NCI-H2081 (cell line): ENCODE measurements at regions not wholly inside any gene's neighbourhood (a gene's known extent, or its start where the extent isn't known, plus 50 kb on each side); places are given as distances from the start of the nearest gene placed in this dataset.

Experiments used
- DNase-seq, 2 experiments: peaks; one replicate each; lab custom pipeline; 2025; lab: John Stamatoyannopoulos, UW

DNA sequence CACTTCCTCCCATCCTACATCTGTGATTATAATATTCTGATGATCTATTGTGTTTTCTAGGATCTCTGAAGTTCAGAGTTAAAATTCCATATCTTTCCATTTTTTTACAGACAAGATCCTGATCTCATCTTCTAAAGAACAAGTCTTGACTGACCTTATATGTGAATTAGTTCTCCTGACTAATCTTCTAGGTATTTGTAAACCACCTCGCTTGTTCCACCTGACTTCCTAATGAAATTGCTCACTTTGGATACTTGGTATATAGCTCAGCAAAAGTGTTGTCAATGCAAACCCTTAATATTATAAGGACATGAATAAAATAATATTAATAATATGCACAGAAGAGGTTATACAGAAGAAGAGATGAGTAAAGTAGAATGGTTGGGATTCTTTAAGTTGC lies 68.2 kb upstream of the NR4A3 start:
- DNase-seq = no peak

DNA sequence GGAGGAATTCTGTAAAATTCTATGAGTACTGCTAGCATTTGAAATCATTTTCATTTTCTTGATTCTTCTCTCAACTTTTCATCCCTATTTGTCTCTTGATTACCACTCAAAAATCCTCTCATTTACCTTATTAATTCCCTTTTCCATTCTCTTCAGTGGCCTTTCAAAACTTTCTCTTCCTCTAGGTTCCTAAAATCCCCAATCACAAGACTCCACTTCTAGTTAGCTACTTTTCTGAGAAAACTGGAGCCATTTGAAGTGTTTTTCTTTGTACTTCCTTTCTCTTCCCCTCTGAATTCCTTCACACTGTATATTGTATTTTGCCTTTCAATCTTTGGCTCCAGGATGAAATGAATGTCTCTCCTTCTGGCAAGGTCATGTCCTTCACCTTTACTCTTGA lies 61.3 kb upstream of the NR4A3 start:
- DNase-seq = no peak

DNA sequence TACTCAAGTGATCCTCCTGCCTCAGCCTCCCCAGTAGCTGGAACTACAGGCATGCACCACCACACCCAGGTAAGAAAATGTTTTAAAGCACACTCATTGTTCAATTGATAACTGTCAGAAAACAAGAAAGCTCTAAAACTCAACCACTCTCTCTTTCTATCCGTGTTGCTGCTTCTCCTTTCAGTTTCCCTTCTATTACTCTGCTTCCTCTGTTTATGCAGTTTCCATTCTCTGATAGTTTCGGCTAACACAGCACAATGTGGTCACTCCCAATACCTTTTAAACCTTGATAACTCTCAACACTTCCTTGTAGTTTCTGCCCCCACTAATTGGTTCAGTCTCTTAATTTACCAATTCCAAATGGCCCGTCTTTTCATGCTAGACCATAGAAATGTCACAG lies 59.2 kb upstream of the NR4A3 start:
- DNase-seq = no peak
